ENCODE measurements at regions not wholly inside any gene's neighbourhood (a gene's known extent, or its start where the extent isn't known, plus 50 kb on each side); places are given as distances from the start of the nearest gene placed in this dataset.
A peak's percentile ranks its signal among the peaks of the same experiment; 100 is the strongest.

- no peaks in the 10 kb centered on the region for H3K27me3 ChIP-seq
- no peak overlapping the region for H3K27ac ChIP-seq
- H3K4me1 ChIP-seq = peaks cover 0 to 23% of the 10 kb centered on the region in 2 donors
- no peak overlapping the region for H3K4me3 ChIP-seq
- TF ChIP-seq, protein P1, sequence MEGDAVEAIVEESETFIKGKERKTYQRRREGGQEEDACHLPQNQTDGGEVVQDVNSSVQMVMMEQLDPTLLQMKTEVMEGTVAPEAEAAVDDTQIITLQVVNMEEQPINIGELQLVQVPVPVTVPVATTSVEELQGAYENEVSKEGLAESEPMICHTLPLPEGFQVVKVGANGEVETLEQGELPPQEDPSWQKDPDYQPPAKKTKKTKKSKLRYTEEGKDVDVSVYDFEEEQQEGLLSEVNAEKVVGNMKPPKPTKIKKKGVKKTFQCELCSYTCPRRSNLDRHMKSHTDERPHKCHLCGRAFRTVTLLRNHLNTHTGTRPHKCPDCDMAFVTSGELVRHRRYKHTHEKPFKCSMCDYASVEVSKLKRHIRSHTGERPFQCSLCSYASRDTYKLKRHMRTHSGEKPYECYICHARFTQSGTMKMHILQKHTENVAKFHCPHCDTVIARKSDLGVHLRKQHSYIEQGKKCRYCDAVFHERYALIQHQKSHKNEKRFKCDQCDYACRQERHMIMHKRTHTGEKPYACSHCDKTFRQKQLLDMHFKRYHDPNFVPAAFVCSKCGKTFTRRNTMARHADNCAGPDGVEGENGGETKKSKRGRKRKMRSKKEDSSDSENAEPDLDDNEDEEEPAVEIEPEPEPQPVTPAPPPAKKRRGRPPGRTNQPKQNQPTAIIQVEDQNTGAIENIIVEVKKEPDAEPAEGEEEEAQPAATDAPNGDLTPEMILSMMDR (IDR thresholded peaks at IDR 0.05) = no peak
- H3K36me3 ChIP-seq = no peaks in the 10 kb centered on the region
- no peaks in the 10 kb centered on the region for H3K9me3 ChIP-seq
- no peak for DNase-seq (ENCODE audit: low spot score)
Measured at GRCh38 chr1:222991908-222992307, 151.1 kb downstream of the TLR5 start.

DNA sequence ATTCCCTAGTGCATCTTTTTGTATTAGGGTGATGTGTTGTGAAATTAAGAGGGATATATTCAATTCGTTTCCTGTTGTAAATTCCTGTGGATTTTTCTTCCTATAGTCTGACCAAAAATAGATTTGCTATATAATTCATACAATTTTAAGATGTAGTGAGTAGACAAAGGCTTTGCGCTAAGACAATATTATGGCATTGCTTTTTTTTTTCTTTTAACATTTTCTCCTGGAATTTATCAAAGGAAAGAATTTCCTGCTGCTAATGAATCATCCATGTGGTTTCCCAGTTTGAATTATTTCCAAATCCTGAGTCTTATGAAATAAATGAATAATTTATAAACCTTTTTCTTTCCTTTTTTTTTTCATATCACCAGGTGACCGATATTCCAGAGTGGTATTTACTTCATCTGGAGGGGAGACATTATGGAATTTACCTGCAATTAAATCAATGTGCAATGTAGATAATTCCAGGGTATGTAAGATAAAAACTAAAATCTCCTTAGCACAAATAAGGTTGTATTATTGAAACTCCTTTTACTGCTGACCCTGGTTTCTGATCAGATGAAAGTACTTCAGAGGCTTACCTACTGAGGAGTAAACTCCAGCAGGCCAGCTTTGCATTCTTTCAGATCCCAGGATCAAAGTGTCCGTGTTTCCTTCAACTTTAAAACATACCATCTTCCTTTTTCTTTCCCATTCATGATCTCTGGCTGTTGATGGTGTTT lies 148.4 kb downstream of the TLR5 start:
- Histone ChIP-seq H3K27me3 (no peaks in the 10 kb centered on the region), H3K27ac (peak overlapping the region in 1 of 2 donors; percentile 7), H3K36me3 (no peaks in the 10 kb centered on the region), H3K4me3 (no peak overlapping the region), H3K9me3 (no peaks in the 10 kb centered on the region), H3K4me1 (peaks cover 0 to 23% of the 10 kb centered on the region in 2 donors)
- TF ChIP-seq, protein P1 (IDR thresholded peaks at IDR 0.05) = no peak
- no peak for DNase-seq (ENCODE audit: low spot score)

- no peak for DNase-seq (ENCODE audit: low spot score)
- TF ChIP-seq, protein P1 (IDR thresholded peaks at IDR 0.05) = no peak
- Histone ChIP-seq H3K36me3 (no peaks in the 10 kb centered on the region), H3K4me3 (no peak overlapping the region), H3K9me3 (no peaks in the 10 kb centered on the region), H3K27ac (no peak overlapping the region), H3K27me3 (no peaks in the 10 kb centered on the region), H3K4me1 (peaks cover 0 to 23% of the 10 kb centered on the region in 2 donors)
Measured at GRCh38 chr1:222995236-222995580, 147.8 kb downstream of the TLR5 start.

DNA sequence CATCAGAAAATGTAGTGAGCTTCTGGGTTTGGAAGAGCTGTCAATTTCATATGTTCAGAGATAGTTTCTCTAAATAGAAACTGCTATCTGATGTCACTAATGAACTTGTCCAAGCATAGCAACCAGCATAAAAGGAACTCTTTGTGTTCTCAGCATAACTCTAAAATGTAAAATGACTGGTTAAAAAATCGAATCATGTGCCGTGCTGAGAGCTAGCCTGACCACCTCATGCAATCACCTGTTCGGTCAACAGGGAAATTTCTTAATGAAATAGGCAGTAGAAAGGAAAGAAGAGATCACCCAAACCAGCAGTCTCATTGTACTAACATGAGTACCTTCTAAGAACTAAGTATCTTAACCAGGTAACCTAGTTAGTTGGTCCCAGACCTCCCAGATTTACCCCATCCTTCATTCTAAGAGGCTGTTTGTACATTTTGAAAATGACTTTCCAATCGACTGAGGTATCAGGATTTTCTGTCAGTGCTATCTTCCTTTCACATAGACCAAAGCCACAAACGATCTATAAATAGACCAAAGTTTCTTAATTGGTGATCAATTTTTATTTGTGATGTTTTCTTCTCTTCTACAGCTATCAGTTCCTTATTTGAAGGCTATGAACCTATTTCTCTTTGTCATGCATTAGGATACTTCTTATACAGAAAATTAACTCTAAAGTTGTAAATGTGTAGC lies 147.3 kb downstream of the TLR5 start:
- TF ChIP-seq, protein P1 (IDR thresholded peaks at IDR 0.05) = no peak
- Histone ChIP-seq H3K4me3 (no peak overlapping the region), H3K27ac (no peak overlapping the region), H3K27me3 (no peaks in the 10 kb centered on the region), H3K36me3 (no peaks in the 10 kb centered on the region), H3K9me3 (no peaks in the 10 kb centered on the region), H3K4me1 (peaks cover 0 to 23% of the 10 kb centered on the region in 2 donors)
- no peak for DNase-seq (ENCODE audit: low spot score)

- H3K4me3 ChIP-seq = no peak overlapping the region
- H3K27ac ChIP-seq = no peak overlapping the region
- H3K9me3 ChIP-seq = no peaks in the 10 kb centered on the region
- peaks cover 0 to 23% of the 10 kb centered on the region in 2 donors for H3K4me1 ChIP-seq
- no peaks in the 10 kb centered on the region for H3K27me3 ChIP-seq
- TF ChIP-seq, protein P1 (IDR thresholded peaks at IDR 0.05) = no peak
- DNase-seq (ENCODE audit: low spot score) = no peak
- no peaks in the 10 kb centered on the region for H3K36me3 ChIP-seq
Measured at GRCh38 chr1:222996310-222996975, 146.6 kb downstream of the TLR5 start.
